ENCODE measurements at regions not wholly inside any gene's neighbourhood (a gene's known extent, or its start where the extent isn't known, plus 50 kb on each side); places are given as distances from the start of the nearest gene placed in this dataset.

- Histone ChIP-seq H3K79me1 (ENCODE audit: low read length) (peaks cover 7% of the 10 kb centered on the region), H3K9ac (ENCODE audit: low read length) (no peak overlapping the region), H4K12ac (ENCODE audit: low read depth, low read length) (no peak overlapping the region), H3K4me2 (ENCODE audit: low read length) (no peak overlapping the region), H3K23ac (ENCODE audit: low read length) (no peak overlapping the region), H2AFZ (ENCODE audit: insufficient read depth, low read length, poor library complexity) (no peak overlapping the region), H2AK5ac (ENCODE audit: low read length) (no peak overlapping the region), H3K27ac (ENCODE audit: low read depth, low read length) (no peak overlapping the region), H3K4ac (ENCODE audit: low read depth, low read length) (no peak overlapping the region), H2BK120ac (ENCODE audit: insufficient read depth, low read length, poor library complexity) (no peak overlapping the region), H3K9me3 (ENCODE audit: insufficient read depth, low read depth, low read length) (no peaks in the 10 kb centered on the region), H3K36me3 (ENCODE audit: control insufficient read depth in 1 of 2, insufficient read depth in 2 of 2, low read length in 2 of 2) (no peaks in the 10 kb centered on the region), H3K79me2 (ENCODE audit: control insufficient read depth, insufficient read depth, low read length, poor library complexity) (no peaks in the 10 kb centered on the region), H3K14ac (ENCODE audit: low read length) (no peak overlapping the region), H4K8ac (ENCODE audit: low read depth, low read length) (no peak overlapping the region), H3K27me3 (ENCODE audit: insufficient read depth, low read length) (no peaks in the 10 kb centered on the region), H3K18ac (ENCODE audit: low read length) (no peak overlapping the region), H2BK12ac (ENCODE audit: low read length) (no peak overlapping the region), H4K91ac (ENCODE audit: low read depth, low read length) (no peak overlapping the region), H3K4me3 (ENCODE audit: low read depth, low read length) (no peak overlapping the region), H2BK5ac (ENCODE audit: low read depth, low read length, poor library complexity) (no peak overlapping the region), H3K4me1 (ENCODE audit: control insufficient read depth in 1 of 2, insufficient read depth in 2 of 2, low read length in 2 of 2) (peaks cover 3 to 4% of the 10 kb centered on the region in 2 experiments)
- no peak for DNase-seq
- WGBS (ENCODE audit: extremely low coverage, insufficient coverage, insufficient read length): no CpG with 5 or more reads among the region's 6 CpGs
Measured at GRCh38 chr6:6801005-6801335, 212.4 kb downstream of the LY86 start.

- Histone ChIP-seq H3K4me3 (ENCODE audit: low read depth, low read length) (no peak overlapping the region), H4K8ac (ENCODE audit: low read depth, low read length) (no peak overlapping the region), H3K36me3 (ENCODE audit: control insufficient read depth in 1 of 2, insufficient read depth in 2 of 2, low read length in 2 of 2) (no peaks in the 10 kb centered on the region), H3K23ac (ENCODE audit: low read length) (no peak overlapping the region), H3K27ac (ENCODE audit: low read depth, low read length) (no peak overlapping the region), H4K91ac (ENCODE audit: low read depth, low read length) (no peak overlapping the region), H2BK120ac (ENCODE audit: insufficient read depth, low read length, poor library complexity) (no peak overlapping the region), H3K4ac (ENCODE audit: low read depth, low read length) (no peak overlapping the region), H3K79me2 (ENCODE audit: control insufficient read depth, insufficient read depth, low read length, poor library complexity) (no peaks in the 10 kb centered on the region), H3K79me1 (ENCODE audit: low read length) (peaks cover 7% of the 10 kb centered on the region), H3K4me2 (ENCODE audit: low read length) (no peak overlapping the region), H3K9me3 (ENCODE audit: insufficient read depth, low read depth, low read length) (no peaks in the 10 kb centered on the region), H3K9ac (ENCODE audit: low read length) (no peak overlapping the region), H4K12ac (ENCODE audit: low read depth, low read length) (no peak overlapping the region), H3K18ac (ENCODE audit: low read length) (no peak overlapping the region), H2AK5ac (ENCODE audit: low read length) (no peak overlapping the region), H3K14ac (ENCODE audit: low read length) (no peak overlapping the region), H2AFZ (ENCODE audit: insufficient read depth, low read length, poor library complexity) (no peak overlapping the region), H3K4me1 (ENCODE audit: control insufficient read depth in 1 of 2, insufficient read depth in 2 of 2, low read length in 2 of 2) (peaks cover 3 to 4% of the 10 kb centered on the region in 2 experiments), H2BK5ac (ENCODE audit: low read depth, low read length, poor library complexity) (no peak overlapping the region), H3K27me3 (ENCODE audit: insufficient read depth, low read length) (no peaks in the 10 kb centered on the region), H2BK12ac (ENCODE audit: low read length) (no peak overlapping the region)
- no peak for DNase-seq
- WGBS (ENCODE audit: extremely low coverage, insufficient coverage, insufficient read length): no CpG with 5 or more reads among the region's 9 CpGs
Measured at GRCh38 chr6:6801635-6802218, 213.2 kb downstream of the LY86 start.

GRCh38 chr6:6803180-6803977, 214.9 kb downstream of the LY86 start:
- Histone ChIP-seq H3K23ac (ENCODE audit: low read length) (no peak overlapping the region), H2BK120ac (ENCODE audit: insufficient read depth, low read length, poor library complexity) (peak overlapping the region; percentile 49), H3K79me1 (ENCODE audit: low read length) (peaks cover 7% of the 10 kb centered on the region), H3K27ac (ENCODE audit: low read depth, low read length) (no peak overlapping the region), H3K4me3 (ENCODE audit: low read depth, low read length) (no peak overlapping the region), H2AK5ac (ENCODE audit: low read length) (no peak overlapping the region), H3K9ac (ENCODE audit: low read length) (no peak overlapping the region), H3K79me2 (ENCODE audit: control insufficient read depth, insufficient read depth, low read length, poor library complexity) (no peaks in the 10 kb centered on the region), H3K4ac (ENCODE audit: low read depth, low read length) (no peak overlapping the region), H4K91ac (ENCODE audit: low read depth, low read length) (peak overlapping the region; percentile 70), H3K36me3 (ENCODE audit: control insufficient read depth in 1 of 2, insufficient read depth in 2 of 2, low read length in 2 of 2) (no peaks in the 10 kb centered on the region), H2BK5ac (ENCODE audit: low read depth, low read length, poor library complexity) (peak overlapping the region; percentile 15), H3K27me3 (ENCODE audit: insufficient read depth, low read length) (no peaks in the 10 kb centered on the region), H3K14ac (ENCODE audit: low read length) (peak overlapping the region; percentile 17), H3K4me1 (ENCODE audit: control insufficient read depth in 1 of 2, insufficient read depth in 2 of 2, low read length in 2 of 2) (peaks cover 3 to 4% of the 10 kb centered on the region in 2 experiments), H4K12ac (ENCODE audit: low read depth, low read length) (no peak overlapping the region), H4K8ac (ENCODE audit: low read depth, low read length) (peak overlapping the region; percentile 32), H2BK12ac (ENCODE audit: low read length) (peak overlapping the region; percentile 20), H3K18ac (ENCODE audit: low read length) (no peak overlapping the region), H2AFZ (ENCODE audit: insufficient read depth, low read length, poor library complexity) (no peak overlapping the region), H3K4me2 (ENCODE audit: low read length) (no peak overlapping the region), H3K9me3 (ENCODE audit: insufficient read depth, low read depth, low read length) (no peaks in the 10 kb centered on the region)
- WGBS (ENCODE audit: extremely low coverage, insufficient coverage, insufficient read length): no CpG with 5 or more reads among the region's 18 CpGs
- peak; percentile 98 for DNase-seq

- H3K27me3 ChIP-seq (ENCODE audit: insufficient read depth, low read length): no peaks in the 10 kb centered on the region
- H2BK5ac ChIP-seq (ENCODE audit: low read depth, low read length, poor library complexity): no peak overlapping the region
- H3K36me3 ChIP-seq (ENCODE audit: control insufficient read depth in 1 of 2, insufficient read depth in 2 of 2, low read length in 2 of 2): no peaks in the 10 kb centered on the region
- no peak overlapping the region for H3K27ac ChIP-seq (ENCODE audit: low read depth, low read length)
- H4K91ac ChIP-seq (ENCODE audit: low read depth, low read length): peak overlapping the region; percentile 7
- H3K79me1 ChIP-seq (ENCODE audit: low read length): peaks cover 7% of the 10 kb centered on the region
- no peak overlapping the region for H3K9ac ChIP-seq (ENCODE audit: low read length)
- no peak overlapping the region for H2BK12ac ChIP-seq (ENCODE audit: low read length)
- peak in 1 of 2 donors; percentile 38 for DNase-seq
- H4K8ac ChIP-seq (ENCODE audit: low read depth, low read length): no peak overlapping the region
- H4K12ac ChIP-seq (ENCODE audit: low read depth, low read length): no peak overlapping the region
- H3K14ac ChIP-seq (ENCODE audit: low read length): no peak overlapping the region
- H3K4me2 ChIP-seq (ENCODE audit: low read length): no peak overlapping the region
- H3K4me1 ChIP-seq (ENCODE audit: control insufficient read depth in 1 of 2, insufficient read depth in 2 of 2, low read length in 2 of 2): peaks cover 3 to 4% of the 10 kb centered on the region in 2 experiments
- H3K79me2 ChIP-seq (ENCODE audit: control insufficient read depth, insufficient read depth, low read length, poor library complexity): no peaks in the 10 kb centered on the region
- no peak overlapping the region for H2BK120ac ChIP-seq (ENCODE audit: insufficient read depth, low read length, poor library complexity)
- no peak overlapping the region for H3K4ac ChIP-seq (ENCODE audit: low read depth, low read length)
- no peaks in the 10 kb centered on the region for H3K9me3 ChIP-seq (ENCODE audit: insufficient read depth, low read depth, low read length)
- H3K23ac ChIP-seq (ENCODE audit: low read length): no peak overlapping the region
- no CpG with 5 or more reads among the region's 8 CpGs for WGBS (ENCODE audit: extremely low coverage, insufficient coverage, insufficient read length)
- no peak overlapping the region for H2AFZ ChIP-seq (ENCODE audit: insufficient read depth, low read length, poor library complexity)
- H3K18ac ChIP-seq (ENCODE audit: low read length): no peak overlapping the region
- H3K4me3 ChIP-seq (ENCODE audit: low read depth, low read length): no peak overlapping the region
- H2AK5ac ChIP-seq (ENCODE audit: low read length): no peak overlapping the region
Measured at GRCh38 chr6:6804843-6805615, 216.5 kb downstream of the LY86 start.
